ENCODE measurements at regions not wholly inside any gene's neighbourhood (a gene's known extent, or its start where the extent isn't known, plus 50 kb on each side); places are given as distances from the start of the nearest gene placed in this dataset.

DNA sequence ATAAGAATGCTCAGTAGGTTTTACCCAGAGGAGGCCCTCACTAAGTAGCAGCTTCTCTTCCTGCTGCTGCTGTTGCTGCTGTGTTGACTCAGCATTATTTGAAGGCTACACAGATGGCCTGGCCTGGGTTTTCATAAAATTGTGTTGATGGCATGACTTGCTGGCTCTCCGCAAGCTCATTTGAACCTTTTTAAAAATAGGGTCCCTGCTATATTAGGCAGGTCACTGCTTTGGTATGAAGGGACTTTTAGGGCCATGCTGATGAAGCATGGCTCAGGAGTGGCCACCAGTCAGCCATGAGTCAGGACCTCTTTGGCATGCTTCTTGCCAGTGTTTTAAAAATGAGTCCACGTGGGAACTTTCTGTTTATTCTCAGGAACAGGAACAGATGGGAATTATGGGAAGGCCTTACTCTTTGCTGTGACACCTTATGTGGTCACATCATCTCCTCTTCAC is 128.7 kb downstream of the MID1IP1 start:
- no peak overlapping the region for H3K4me3 Mint-ChIP-seq
- WGBS (ENCODE audit: extremely low coverage, insufficient read length, low lambda C conversion rate): no CpG with 5 or more reads among the region's 2 CpGs
- Histone ChIP-seq H3K14ac (ENCODE audit: insufficient read depth, low read length) (no peak overlapping the region), H2BK5ac (ENCODE audit: insufficient read length, low read length) (no peak overlapping the region), H4K8ac (replicated peaks; ENCODE audit: insufficient read length, low read depth, low read length) (no peak overlapping the region), H4K91ac (ENCODE audit: insufficient read length, low read depth, low read length) (no peak overlapping the region), H2BK12ac (ENCODE audit: insufficient read length, low read depth, low read length) (no peak overlapping the region), H3K27me3 (ENCODE audit: insufficient read depth, low read length) (no peaks in the 10 kb centered on the region), H2AK5ac (ENCODE audit: insufficient read length, low read length) (no peak overlapping the region), H3T11ph (ENCODE audit: low read length) (no peak overlapping the region), H2BK120ac (ENCODE audit: low read depth, low read length, poor library complexity, severe bottlenecking) (no peak overlapping the region), H3K9me3 (ENCODE audit: control insufficient read depth, low read depth, low read length) (peaks cover 3% of the 10 kb centered on the region), H2BK20ac (ENCODE audit: low read depth, low read length, poor library complexity, severe bottlenecking) (no peak overlapping the region), H3K23ac (ENCODE audit: insufficient read length, low read depth, low read length) (no peak overlapping the region), H3K56ac (ENCODE audit: insufficient read length, low read depth, low read length) (no peak overlapping the region), H3K79me2 (ENCODE audit: insufficient read depth, low read length) (no peaks in the 10 kb centered on the region), H3K4me2 (ENCODE audit: insufficient read depth, insufficient read length, low read length) (no peak overlapping the region), H3K9ac (ENCODE audit: extremely low read depth, insufficient read length, low read length) (no peak overlapping the region), H3K23me2 (ENCODE audit: insufficient read length, low read depth, low read length, poor library complexity, severe bottlenecking) (no peaks in the 10 kb centered on the region), H3K79me1 (ENCODE audit: insufficient read depth, low read depth, low read length, poor library complexity, severe bottlenecking) (no peaks in the 10 kb centered on the region), H4K5ac (ENCODE audit: insufficient read length, low read depth, low read length) (no peak overlapping the region), H3K18ac (ENCODE audit: insufficient read length, low read depth, low read length) (no peak overlapping the region), H3K4me1 (ENCODE audit: insufficient read depth, low read length) (no peaks in the 10 kb centered on the region; the same call in 1 of the 2 replicates), H3K27ac (ENCODE audit: insufficient read length, low read depth, low read length) (no peak overlapping the region), H3K4ac (ENCODE audit: low read depth, low read length) (no peak overlapping the region), H4K20me1 (ENCODE audit: control insufficient read depth, insufficient read depth, insufficient read length) (no peaks in the 10 kb centered on the region), H2BK15ac (ENCODE audit: low read depth, low read length) (no peak overlapping the region), H2AFZ (ENCODE audit: low read length) (no peak overlapping the region)
- H3K4me1 Mint-ChIP-seq: no peaks in the 10 kb centered on the region
- H3K27me3 Mint-ChIP-seq (ENCODE audit: low read depth): peaks cover 1% of the 10 kb centered on the region; the same call in 1 of the 2 replicates
- H3K9me3 Mint-ChIP-seq: peaks cover 33 to 41% of the 10 kb centered on the region in 2 experiments
- TF ChIP-seq, protein P1, sequence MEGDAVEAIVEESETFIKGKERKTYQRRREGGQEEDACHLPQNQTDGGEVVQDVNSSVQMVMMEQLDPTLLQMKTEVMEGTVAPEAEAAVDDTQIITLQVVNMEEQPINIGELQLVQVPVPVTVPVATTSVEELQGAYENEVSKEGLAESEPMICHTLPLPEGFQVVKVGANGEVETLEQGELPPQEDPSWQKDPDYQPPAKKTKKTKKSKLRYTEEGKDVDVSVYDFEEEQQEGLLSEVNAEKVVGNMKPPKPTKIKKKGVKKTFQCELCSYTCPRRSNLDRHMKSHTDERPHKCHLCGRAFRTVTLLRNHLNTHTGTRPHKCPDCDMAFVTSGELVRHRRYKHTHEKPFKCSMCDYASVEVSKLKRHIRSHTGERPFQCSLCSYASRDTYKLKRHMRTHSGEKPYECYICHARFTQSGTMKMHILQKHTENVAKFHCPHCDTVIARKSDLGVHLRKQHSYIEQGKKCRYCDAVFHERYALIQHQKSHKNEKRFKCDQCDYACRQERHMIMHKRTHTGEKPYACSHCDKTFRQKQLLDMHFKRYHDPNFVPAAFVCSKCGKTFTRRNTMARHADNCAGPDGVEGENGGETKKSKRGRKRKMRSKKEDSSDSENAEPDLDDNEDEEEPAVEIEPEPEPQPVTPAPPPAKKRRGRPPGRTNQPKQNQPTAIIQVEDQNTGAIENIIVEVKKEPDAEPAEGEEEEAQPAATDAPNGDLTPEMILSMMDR (conservative IDR thresholded peaks at IDR 0.05): no peak
- no peak overlapping the region for H3K27ac Mint-ChIP-seq
- H3K36me3 Mint-ChIP-seq (ENCODE audit: insufficient read depth in 1 of 3, low read depth in 3 of 3): peaks cover 0 to 3% (median 0%) of the 10 kb centered on the region in 3 experiments; a peak in 3 of 7 replicates
- no peak for DNase-seq

All from H9 (cell line).